CD4-positive, alpha-beta T cell treated with Interleukin-4 for 1 hour (primary cell): ENCODE measurements at regions not wholly inside any gene's neighbourhood (a gene's known extent, or its start where the extent isn't known, plus 50 kb on each side); places are given as distances from the start of the nearest gene placed in this dataset.
"Not testable (repeated sequence)": the region's sequence is repeated elsewhere in the genome, so short reads cannot be mapped to it uniquely, and the experiment has no call there.

Experiments used
- DNase-seq, 2 donors: peaks; one replicate each; pipeline ENCODE4 v3.0.0-alpha.2; 2020 to 2022

GRCh38 chr12:19572920-19573558, 133.7 kb downstream of the AEBP2 start:
- peak in 1 of 2 donors; percentile 25 for DNase-seq

- no peak for DNase-seq
Observed at GRCh38 chr12:19573866-19574265, 134.6 kb downstream of the AEBP2 start.

GRCh38 chr12:19574601-19575000, 135.3 kb downstream of the AEBP2 start:
- no peak for DNase-seq

- no peak for DNase-seq
Observed at GRCh38 chr12:19575337-19576243, 136.3 kb downstream of the AEBP2 start.

- no peak for DNase-seq
Observed at GRCh38 chr12:19576506-19577280, 137.4 kb downstream of the AEBP2 start.

GRCh38 chr12:19577281-19577530, 137.9 kb downstream of the AEBP2 start:
- no peak for DNase-seq

- DNase-seq = no peak
Observed at GRCh38 chr12:19584732-19585131, 145.4 kb downstream of the AEBP2 start.

GRCh38 chr12:19588951-19589350, 149.7 kb downstream of the AEBP2 start:
- no peak for DNase-seq

GRCh38 chr12:19591951-19592350, 152.7 kb downstream of the AEBP2 start:
- no peak for DNase-seq

- no peak for DNase-seq
Observed at GRCh38 chr12:19596434-19597166, 157.3 kb downstream of the AEBP2 start.

GRCh38 chr12:19597167-19598026, 158.1 kb downstream of the AEBP2 start:
- no peak for DNase-seq

GRCh38 chr12:19605720-19606119, 166.4 kb downstream of the AEBP2 start:
- DNase-seq = no peak

GRCh38 chr12:19608039-19608438, 168.7 kb downstream of the AEBP2 start:
- DNase-seq = no peak

- DNase-seq = no peak
Observed at GRCh38 chr12:19613051-19613535, 173.8 kb downstream of the AEBP2 start.

- DNase-seq = no peak
Observed at GRCh38 chr12:19614601-19615383, 175.5 kb downstream of the AEBP2 start.

GRCh38 chr12:19615384-19615725, 176.1 kb downstream of the AEBP2 start:
- no peak for DNase-seq

GRCh38 chr12:19616781-19617180, 177.5 kb downstream of the AEBP2 start:
- DNase-seq = no peak

- peak in 1 of 2 donors; percentile 12 for DNase-seq
Observed at GRCh38 chr12:19620222-19620621, 180.9 kb downstream of the AEBP2 start.

- DNase-seq = no peak
Observed at GRCh38 chr12:19623751-19624399, 184.6 kb downstream of the AEBP2 start.

GRCh38 chr12:19624491-19624890, 185.2 kb downstream of the AEBP2 start:
- DNase-seq = no peak

- DNase-seq = not testable (repeated sequence)
Observed at GRCh38 chr12:19625551-19625950, 186.3 kb downstream of the AEBP2 start.
